ENCODE measurements at regions not wholly inside any gene's neighbourhood (a gene's known extent, or its start where the extent isn't known, plus 50 kb on each side); places are given as distances from the start of the nearest gene placed in this dataset.
A peak's percentile ranks its signal among the peaks of the same experiment; 100 is the strongest.

DNA sequence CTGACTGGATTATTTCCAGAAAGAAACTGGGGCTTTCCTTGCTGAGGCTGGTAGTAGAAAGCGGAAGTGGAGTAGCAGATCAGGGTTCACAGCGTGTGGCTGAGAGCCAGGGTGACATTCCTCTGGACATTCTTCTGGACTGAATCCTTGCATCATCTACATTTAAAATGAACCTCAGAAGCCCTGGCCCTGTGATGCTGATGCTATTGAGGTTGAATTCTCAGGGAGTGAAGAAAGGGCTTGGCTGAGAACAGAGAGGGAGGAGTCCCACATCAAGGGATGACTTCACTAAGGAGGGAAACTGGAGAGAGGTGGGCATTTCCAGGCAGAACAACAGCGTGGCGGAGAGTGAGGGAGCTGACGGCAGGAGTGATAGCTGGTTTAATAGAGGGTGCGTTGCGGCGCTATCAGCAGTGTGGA lies 102.3 kb upstream of the LMO4 start:
- no peaks in the 10 kb centered on the region for H3K36me3 ChIP-seq (ENCODE audit: control insufficient read depth in 2 of 2, insufficient read depth in 2 of 2, low read length in 1 of 2)
- 81% methylated on average over 8 of the region's 8 CpGs for WGBS
- no peaks in the 10 kb centered on the region for H3K9me3 ChIP-seq (ENCODE audit: control insufficient read depth in 2 of 2, insufficient read depth in 1 of 2, low read length in 1 of 2)
- H3K27me3 ChIP-seq (ENCODE audit: control insufficient read depth in 2 of 2, insufficient read depth in 1 of 2, low read length in 1 of 2), result no peaks in the 10 kb centered on the region
- peak overlapping the region in 1 of 2 donors; percentile 40 for H3K27ac ChIP-seq (ENCODE audit: low read depth in 1 of 2, low read length in 1 of 2)
- H3K4me1 ChIP-seq (ENCODE audit: control insufficient read depth in 2 of 2, insufficient read depth in 2 of 2, low read length in 2 of 2), result peaks cover 0 to 3% of the 10 kb centered on the region in 2 donors
- peak in 1 of 9 donors; percentile 27 for DNase-seq (ENCODE audit: low read depth in 6 of 9, low spot score in 9 of 9)
- no peak overlapping the region for H3K4me3 ChIP-seq (ENCODE audit: low read length in 2 of 2)

DNA sequence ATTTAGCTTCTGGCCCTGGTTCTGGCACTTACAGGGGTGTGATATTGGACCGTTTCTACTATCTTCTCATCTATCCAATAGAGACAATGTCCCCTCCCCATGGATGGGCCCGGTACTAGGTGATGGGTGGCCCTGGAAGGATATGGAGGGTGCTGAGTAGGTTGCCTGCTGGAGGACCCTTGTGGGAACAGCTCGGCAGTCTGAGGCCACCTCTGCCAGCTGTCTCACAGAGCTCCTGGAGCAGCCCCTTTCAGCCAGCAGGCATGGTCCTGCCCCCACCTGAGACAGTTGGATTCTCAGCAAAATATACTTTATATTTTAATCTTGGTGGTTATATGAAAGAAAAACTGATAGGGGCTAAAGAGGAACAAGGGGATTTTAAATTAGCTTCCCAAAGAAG lies 101.0 kb upstream of the LMO4 start:
- Histone ChIP-seq H3K27me3 (ENCODE audit: control insufficient read depth in 2 of 2, insufficient read depth in 1 of 2, low read length in 1 of 2) (no peaks in the 10 kb centered on the region), H3K27ac (ENCODE audit: low read depth in 1 of 2, low read length in 1 of 2) (no peak overlapping the region), H3K36me3 (ENCODE audit: control insufficient read depth in 2 of 2, insufficient read depth in 2 of 2, low read length in 1 of 2) (no peaks in the 10 kb centered on the region), H3K9me3 (ENCODE audit: control insufficient read depth in 2 of 2, insufficient read depth in 1 of 2, low read length in 1 of 2) (no peaks in the 10 kb centered on the region), H3K4me3 (ENCODE audit: low read length in 2 of 2) (no peak overlapping the region), H3K4me1 (ENCODE audit: control insufficient read depth in 2 of 2, insufficient read depth in 2 of 2, low read length in 2 of 2) (peaks cover 0 to 7% of the 10 kb centered on the region in 2 donors)
- WGBS, result 96% methylated on average over 3 of the region's 3 CpGs
- DNase-seq (ENCODE audit: low read depth in 6 of 9, low spot score in 9 of 9), result no peak

DNA sequence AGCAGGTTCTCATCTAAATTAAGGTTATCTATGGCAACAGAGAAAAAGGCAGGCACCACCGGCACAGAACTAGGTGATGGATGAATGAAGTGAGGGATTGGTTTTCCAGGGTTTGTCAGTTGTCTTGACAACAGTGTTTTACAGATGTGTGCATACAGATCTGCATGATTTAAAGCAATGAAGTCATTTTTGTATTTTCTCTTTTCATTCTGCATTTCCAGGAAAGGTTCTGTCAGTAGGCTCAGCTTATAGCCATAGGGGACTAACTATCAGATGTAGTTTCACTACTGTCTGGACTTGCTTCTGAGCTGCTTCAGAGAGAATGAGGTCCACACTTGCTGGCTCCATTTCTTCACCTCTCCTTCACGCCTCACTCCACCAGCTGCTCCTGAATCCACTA lies 98.2 kb upstream of the LMO4 start:
- Histone ChIP-seq H3K9me3 (ENCODE audit: control insufficient read depth in 2 of 2, insufficient read depth in 1 of 2, low read length in 1 of 2) (no peaks in the 10 kb centered on the region), H3K4me3 (ENCODE audit: low read length in 2 of 2) (no peak overlapping the region), H3K27me3 (ENCODE audit: control insufficient read depth in 2 of 2, insufficient read depth in 1 of 2, low read length in 1 of 2) (no peaks in the 10 kb centered on the region), H3K27ac (ENCODE audit: low read depth in 1 of 2, low read length in 1 of 2) (no peak overlapping the region), H3K4me1 (ENCODE audit: control insufficient read depth in 2 of 2, insufficient read depth in 2 of 2, low read length in 2 of 2) (peaks cover 0 to 7% of the 10 kb centered on the region in 2 donors), H3K36me3 (ENCODE audit: control insufficient read depth in 2 of 2, insufficient read depth in 2 of 2, low read length in 1 of 2) (no peaks in the 10 kb centered on the region)
- DNase-seq (ENCODE audit: low read depth in 6 of 9, low spot score in 9 of 9), result peak in 1 of 9 donors; percentile 2
- 94% methylated on average over 2 of the region's 2 CpGs for WGBS

DNA sequence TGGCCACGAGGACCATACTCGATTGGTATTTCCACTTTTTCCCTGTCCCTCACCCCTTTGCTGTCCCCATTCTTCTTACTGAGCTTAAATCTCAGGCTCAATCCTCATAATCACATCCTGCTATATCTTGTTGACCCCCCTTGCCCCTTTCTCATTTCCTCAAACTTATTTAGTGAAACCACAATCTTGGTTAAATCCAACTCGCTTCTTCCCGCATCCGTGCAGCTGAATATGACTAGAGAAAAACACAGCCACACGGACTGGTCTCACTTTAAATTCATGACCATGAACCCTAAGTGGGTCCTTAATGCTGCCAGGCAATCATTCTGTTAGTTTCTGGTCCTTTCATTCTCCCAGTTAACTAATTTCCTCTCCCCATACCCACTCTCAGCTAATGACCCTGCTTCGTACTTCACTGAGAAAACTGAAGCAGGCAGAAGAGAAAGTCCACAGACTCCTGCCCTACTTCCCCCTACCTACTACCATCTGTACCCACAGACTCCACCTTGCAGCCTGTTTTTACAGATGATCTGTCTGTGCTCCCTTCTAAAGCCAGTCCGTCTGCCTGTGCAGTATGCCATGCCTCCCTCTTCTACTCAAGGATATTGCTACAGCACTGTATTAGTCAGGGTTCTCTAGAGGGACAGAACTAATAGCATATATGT lies 96.8 kb upstream of the LMO4 start:
- Histone ChIP-seq H3K36me3 (ENCODE audit: control insufficient read depth in 2 of 2, insufficient read depth in 2 of 2, low read length in 1 of 2) (no peaks in the 10 kb centered on the region), H3K27me3 (ENCODE audit: control insufficient read depth in 2 of 2, insufficient read depth in 1 of 2, low read length in 1 of 2) (no peaks in the 10 kb centered on the region), H3K27ac (ENCODE audit: low read depth in 1 of 2, low read length in 1 of 2) (no peak overlapping the region), H3K4me3 (ENCODE audit: low read length in 2 of 2) (no peak overlapping the region), H3K9me3 (ENCODE audit: control insufficient read depth in 2 of 2, insufficient read depth in 1 of 2, low read length in 1 of 2) (no peaks in the 10 kb centered on the region), H3K4me1 (ENCODE audit: control insufficient read depth in 2 of 2, insufficient read depth in 2 of 2, low read length in 2 of 2) (peaks cover 0 to 4% of the 10 kb centered on the region in 2 donors)
- DNase-seq (ENCODE audit: low read depth in 6 of 9, low spot score in 9 of 9), result peak in 3 of 9 donors; percentile 2 to 27 (median 8)
- WGBS, result 22% methylated on average over 8 of the region's 8 CpGs

DNA sequence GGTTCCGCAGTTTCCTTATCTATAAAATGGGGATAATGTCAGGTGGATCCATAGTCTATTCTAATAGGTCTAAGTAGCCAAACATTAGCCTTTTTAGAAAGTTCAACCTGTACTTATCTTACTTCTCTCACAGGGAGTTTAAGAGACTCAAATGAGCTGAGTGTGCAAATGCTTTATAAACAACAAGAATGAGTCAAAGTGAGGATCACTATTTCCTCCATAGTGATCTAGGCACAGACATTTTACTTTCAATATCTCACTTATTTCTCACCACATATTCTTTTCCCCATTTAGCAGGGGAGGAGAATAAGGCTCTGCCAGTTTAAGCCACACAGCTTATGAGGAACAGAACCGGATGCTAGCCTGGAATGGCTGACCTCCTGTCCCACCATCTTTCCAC lies 92.1 kb upstream of the LMO4 start:
- WGBS, result 95% methylated on average over 2 of the region's 2 CpGs
- Histone ChIP-seq H3K4me3 (ENCODE audit: low read length in 2 of 2) (no peak overlapping the region), H3K27ac (ENCODE audit: low read depth in 1 of 2, low read length in 1 of 2) (no peak overlapping the region), H3K9me3 (ENCODE audit: control insufficient read depth in 2 of 2, insufficient read depth in 1 of 2, low read length in 1 of 2) (no peaks in the 10 kb centered on the region), H3K36me3 (ENCODE audit: control insufficient read depth in 2 of 2, insufficient read depth in 2 of 2, low read length in 1 of 2) (no peaks in the 10 kb centered on the region), H3K27me3 (ENCODE audit: control insufficient read depth in 2 of 2, insufficient read depth in 1 of 2, low read length in 1 of 2) (no peaks in the 10 kb centered on the region), H3K4me1 (ENCODE audit: control insufficient read depth in 2 of 2, insufficient read depth in 2 of 2, low read length in 2 of 2) (peaks cover 0 to 4% of the 10 kb centered on the region in 2 donors)
- DNase-seq (ENCODE audit: low read depth in 6 of 9, low spot score in 9 of 9), result no peak

DNA sequence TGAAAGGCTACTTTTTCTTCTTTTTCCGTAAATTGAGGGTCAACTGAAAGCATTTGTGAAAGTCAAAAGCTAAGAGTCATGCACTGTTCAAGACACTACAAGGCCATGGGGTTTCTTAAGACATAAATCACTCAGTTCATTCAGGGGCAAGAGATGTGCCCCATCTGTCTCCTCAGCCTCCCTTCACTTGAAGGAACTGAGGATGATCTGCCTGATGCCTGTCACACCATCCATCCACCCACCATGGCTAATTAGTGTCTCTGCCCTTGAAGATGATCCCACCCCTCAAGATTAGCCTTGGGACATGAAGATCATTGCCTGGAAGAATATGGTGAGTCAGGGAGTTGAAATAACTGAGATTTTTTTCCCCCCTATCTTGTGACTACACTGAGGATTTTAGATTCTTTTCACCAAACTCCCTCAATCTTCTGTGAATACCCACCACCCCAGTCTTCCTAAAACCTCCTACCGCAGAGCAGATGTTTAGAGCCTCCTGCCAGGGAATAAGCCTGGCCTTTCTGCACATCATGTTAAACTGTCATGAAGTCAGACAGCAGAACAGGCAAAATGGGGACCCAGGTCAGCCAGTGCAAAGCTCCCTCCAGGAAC lies 88.6 kb upstream of the LMO4 start:
- Histone ChIP-seq H3K27me3 (ENCODE audit: control insufficient read depth in 2 of 2, insufficient read depth in 1 of 2, low read length in 1 of 2) (no peaks in the 10 kb centered on the region), H3K4me3 (ENCODE audit: low read length in 2 of 2) (no peak overlapping the region), H3K9me3 (ENCODE audit: control insufficient read depth in 2 of 2, insufficient read depth in 1 of 2, low read length in 1 of 2) (no peaks in the 10 kb centered on the region), H3K36me3 (ENCODE audit: control insufficient read depth in 2 of 2, insufficient read depth in 2 of 2, low read length in 1 of 2) (no peaks in the 10 kb centered on the region), H3K27ac (ENCODE audit: low read depth in 1 of 2, low read length in 1 of 2) (no peak overlapping the region), H3K4me1 (ENCODE audit: control insufficient read depth in 2 of 2, insufficient read depth in 2 of 2, low read length in 2 of 2) (no peaks in the 10 kb centered on the region)
- DNase-seq (ENCODE audit: low read depth in 6 of 9, low spot score in 9 of 9), result no peak
- 96% methylated on average over 2 of the region's 2 CpGs for WGBS

DNA sequence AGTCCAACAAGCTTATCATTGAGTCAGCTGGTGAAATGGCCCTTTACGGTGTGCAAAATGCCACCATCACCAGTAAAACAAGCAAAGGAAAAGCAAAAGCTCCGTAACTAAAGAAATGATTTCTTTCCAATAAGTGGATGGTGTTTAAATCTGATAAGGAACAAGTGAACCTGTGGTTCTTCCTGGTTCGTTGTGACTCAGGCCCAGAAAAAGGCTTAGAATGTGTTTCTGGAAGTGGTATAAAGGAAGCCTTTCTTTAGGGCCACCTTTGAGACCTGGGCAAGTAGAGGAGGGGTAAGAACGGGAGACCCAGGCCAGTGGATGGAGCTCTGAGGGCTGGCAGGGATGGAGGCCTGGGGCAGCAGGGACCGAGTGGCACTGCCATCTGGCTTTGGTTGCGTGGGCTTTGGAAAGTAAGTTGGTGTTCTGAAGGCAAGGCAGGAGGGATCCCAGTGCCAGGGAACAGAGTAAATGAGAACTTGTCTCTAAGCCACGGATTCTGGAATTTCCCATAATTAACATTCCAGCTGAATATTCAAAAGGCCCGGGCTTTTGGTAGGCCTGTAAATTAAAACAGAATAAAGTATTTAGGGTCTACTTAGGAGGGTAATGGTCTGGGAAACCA lies 87.9 kb upstream of the LMO4 start:
- no peaks in the 10 kb centered on the region for H3K9me3 ChIP-seq (ENCODE audit: control insufficient read depth in 2 of 2, insufficient read depth in 1 of 2, low read length in 1 of 2)
- H3K27ac ChIP-seq (ENCODE audit: low read depth in 1 of 2, low read length in 1 of 2), result no peak overlapping the region
- H3K4me1 ChIP-seq (ENCODE audit: control insufficient read depth in 2 of 2, insufficient read depth in 2 of 2, low read length in 2 of 2), result no peaks in the 10 kb centered on the region
- H3K36me3 ChIP-seq (ENCODE audit: control insufficient read depth in 2 of 2, insufficient read depth in 2 of 2, low read length in 1 of 2), result no peaks in the 10 kb centered on the region
- H3K27me3 ChIP-seq (ENCODE audit: control insufficient read depth in 2 of 2, insufficient read depth in 1 of 2, low read length in 1 of 2), result no peaks in the 10 kb centered on the region
- no peak overlapping the region for H3K4me3 ChIP-seq (ENCODE audit: low read length in 2 of 2)
- WGBS, result 92% methylated on average over 8 of the region's 8 CpGs
- no peak for DNase-seq (ENCODE audit: low read depth in 6 of 9, low spot score in 9 of 9)

DNA sequence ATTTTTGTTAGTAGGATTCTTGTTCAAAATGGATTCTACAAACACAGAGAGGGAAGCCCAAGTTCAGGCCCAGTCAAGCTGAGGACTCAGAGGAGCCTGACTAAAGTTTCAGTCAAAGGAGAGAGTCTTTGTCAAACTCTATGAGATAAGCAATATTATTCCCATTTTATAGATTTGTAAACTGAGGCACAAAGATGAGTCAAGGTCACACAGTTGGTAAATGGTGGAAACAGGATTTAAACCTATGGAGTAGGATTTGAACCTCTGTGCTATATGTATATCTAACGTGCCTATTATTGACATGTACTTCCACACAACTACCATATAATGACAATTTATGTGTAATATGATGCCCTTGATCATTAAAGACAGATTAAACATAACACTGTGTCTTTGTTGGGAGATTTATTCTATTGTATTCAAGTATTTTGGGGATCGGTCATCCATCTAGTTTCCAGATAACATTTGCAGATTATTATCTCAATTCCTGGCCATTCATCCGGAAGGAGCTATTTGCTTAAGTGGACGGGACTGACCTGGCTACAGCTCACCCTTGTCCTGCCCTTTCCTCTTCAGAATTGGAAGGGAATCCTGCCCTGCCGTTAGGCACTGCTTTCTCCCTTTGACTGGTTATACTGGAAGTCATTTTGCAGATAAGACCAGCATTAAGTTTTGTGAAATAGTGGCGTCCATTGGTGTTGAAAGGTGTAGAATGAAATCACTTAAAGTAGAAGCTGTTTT lies 86.1 kb upstream of the LMO4 start:
- no peaks in the 10 kb centered on the region for H3K9me3 ChIP-seq (ENCODE audit: control insufficient read depth in 2 of 2, insufficient read depth in 1 of 2, low read length in 1 of 2)
- H3K36me3 ChIP-seq (ENCODE audit: control insufficient read depth in 2 of 2, insufficient read depth in 2 of 2, low read length in 1 of 2), result no peaks in the 10 kb centered on the region
- no peaks in the 10 kb centered on the region for H3K4me1 ChIP-seq (ENCODE audit: control insufficient read depth in 2 of 2, insufficient read depth in 2 of 2, low read length in 2 of 2)
- H3K27me3 ChIP-seq (ENCODE audit: control insufficient read depth in 2 of 2, insufficient read depth in 1 of 2, low read length in 1 of 2), result no peaks in the 10 kb centered on the region
- DNase-seq (ENCODE audit: low read depth in 6 of 9, low spot score in 9 of 9), result no peak
- 96% methylated on average over 6 of the region's 6 CpGs for WGBS
- H3K27ac ChIP-seq (ENCODE audit: low read depth in 1 of 2, low read length in 1 of 2), result no peak overlapping the region
- H3K4me3 ChIP-seq (ENCODE audit: low read length in 2 of 2), result no peak overlapping the region

DNA sequence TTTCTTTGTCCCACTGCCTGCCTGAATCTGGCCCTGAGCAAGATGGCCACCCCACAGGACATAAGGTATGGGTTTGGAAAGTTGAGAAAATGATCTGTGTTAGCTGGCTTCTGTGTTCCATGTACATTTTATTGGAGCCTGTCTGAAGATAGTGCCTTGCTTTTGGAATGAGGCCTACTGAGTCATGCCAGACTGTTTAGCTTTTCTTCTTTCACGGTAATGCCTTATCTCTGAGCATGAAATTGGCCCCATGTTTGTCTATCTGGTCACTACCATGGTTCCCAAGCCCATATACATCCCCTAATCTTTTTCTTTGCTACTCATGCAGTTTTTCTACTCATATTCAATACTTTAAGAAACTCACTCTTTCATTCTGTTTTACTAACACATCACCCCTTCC lies 85.1 kb upstream of the LMO4 start:
- Histone ChIP-seq H3K4me3 (ENCODE audit: low read length in 2 of 2) (no peak overlapping the region), H3K4me1 (ENCODE audit: control insufficient read depth in 2 of 2, insufficient read depth in 2 of 2, low read length in 2 of 2) (no peaks in the 10 kb centered on the region), H3K9me3 (ENCODE audit: control insufficient read depth in 2 of 2, insufficient read depth in 1 of 2, low read length in 1 of 2) (no peaks in the 10 kb centered on the region), H3K27me3 (ENCODE audit: control insufficient read depth in 2 of 2, insufficient read depth in 1 of 2, low read length in 1 of 2) (no peaks in the 10 kb centered on the region), H3K36me3 (ENCODE audit: control insufficient read depth in 2 of 2, insufficient read depth in 2 of 2, low read length in 1 of 2) (no peaks in the 10 kb centered on the region), H3K27ac (ENCODE audit: low read depth in 1 of 2, low read length in 1 of 2) (no peak overlapping the region)
- WGBS, result 88% methylated on average over 1 of the region's 1 CpG
- no peak for DNase-seq (ENCODE audit: low read depth in 6 of 9, low spot score in 9 of 9)

Data from thymus (tissue), 11 donors.